NCI-H69 (cell line): ENCODE measurements at regions not wholly inside any gene's neighbourhood (a gene's known extent, or its start where the extent isn't known, plus 50 kb on each side); places are given as distances from the start of the nearest gene placed in this dataset.
A peak's percentile ranks its signal among the peaks of the same experiment; 100 is the strongest.

Source experiments
- DNase-seq: peaks from one replicate; lab custom pipeline; 2025; lab: John Stamatoyannopoulos, UW

GRCh38 chr16:62652441-62653120 is 616.3 kb upstream of the CDH8 start:
- DNase-seq, result no peak

- no peak for DNase-seq
Measured at GRCh38 chr16:62648256-62648655, 612.0 kb upstream of the CDH8 start.

- no peak for DNase-seq
Measured at GRCh38 chr16:62644030-62644812, 608.0 kb upstream of the CDH8 start.

GRCh38 chr16:62642677-62643076 is 606.4 kb upstream of the CDH8 start:
- DNase-seq, result no peak

- DNase-seq, result no peak
Measured at GRCh38 chr16:62639890-62640289, 603.7 kb upstream of the CDH8 start.

- DNase-seq, result peak; percentile 8
Measured at GRCh38 chr16:62638964-62639870, 603.0 kb upstream of the CDH8 start.

- no peak for DNase-seq
Measured at GRCh38 chr16:62638324-62638911, 602.2 kb upstream of the CDH8 start.

- DNase-seq, result peak; percentile 4
Measured at GRCh38 chr16:62625326-62625725, 589.1 kb upstream of the CDH8 start.

- DNase-seq, result no peak
Measured at GRCh38 chr16:62620275-62620674, 584.0 kb upstream of the CDH8 start.

GRCh38 chr16:62615526-62615925 is 579.3 kb upstream of the CDH8 start:
- DNase-seq, result no peak

- DNase-seq, result peak; percentile 20
Measured at GRCh38 chr16:62610291-62610690, 574.1 kb upstream of the CDH8 start.

- DNase-seq, result no peak
Measured at GRCh38 chr16:62602790-62603189, 566.6 kb upstream of the CDH8 start.

GRCh38 chr16:62597875-62598274 is 561.6 kb upstream of the CDH8 start:
- no peak for DNase-seq

- no peak for DNase-seq
Measured at GRCh38 chr16:62596584-62596983, 560.3 kb upstream of the CDH8 start.

- DNase-seq, result no peak
Measured at GRCh38 chr16:62596125-62596524, 559.9 kb upstream of the CDH8 start.

GRCh38 chr16:62586128-62586862 is 550.1 kb upstream of the CDH8 start:
- DNase-seq, result no peak

GRCh38 chr16:62585041-62585545 is 548.9 kb upstream of the CDH8 start:
- DNase-seq, result no peak

GRCh38 chr16:62583414-62583813 is 547.2 kb upstream of the CDH8 start:
- no peak for DNase-seq

- DNase-seq, result no peak
Measured at GRCh38 chr16:62573466-62573865, 537.2 kb upstream of the CDH8 start.

GRCh38 chr16:62568926-62569325 is 532.7 kb upstream of the CDH8 start:
- no peak for DNase-seq

GRCh38 chr16:62565706-62566105 is 529.5 kb upstream of the CDH8 start:
- DNase-seq, result no peak
